ENCODE measurements at regions not wholly inside any gene's neighbourhood (a gene's known extent, or its start where the extent isn't known, plus 50 kb on each side); places are given as distances from the start of the nearest gene placed in this dataset.

- DNase-seq: no peak
Observed at GRCh38 chr11:22491555-22492225, 133.9 kb downstream of the FANCF start.

DNA sequence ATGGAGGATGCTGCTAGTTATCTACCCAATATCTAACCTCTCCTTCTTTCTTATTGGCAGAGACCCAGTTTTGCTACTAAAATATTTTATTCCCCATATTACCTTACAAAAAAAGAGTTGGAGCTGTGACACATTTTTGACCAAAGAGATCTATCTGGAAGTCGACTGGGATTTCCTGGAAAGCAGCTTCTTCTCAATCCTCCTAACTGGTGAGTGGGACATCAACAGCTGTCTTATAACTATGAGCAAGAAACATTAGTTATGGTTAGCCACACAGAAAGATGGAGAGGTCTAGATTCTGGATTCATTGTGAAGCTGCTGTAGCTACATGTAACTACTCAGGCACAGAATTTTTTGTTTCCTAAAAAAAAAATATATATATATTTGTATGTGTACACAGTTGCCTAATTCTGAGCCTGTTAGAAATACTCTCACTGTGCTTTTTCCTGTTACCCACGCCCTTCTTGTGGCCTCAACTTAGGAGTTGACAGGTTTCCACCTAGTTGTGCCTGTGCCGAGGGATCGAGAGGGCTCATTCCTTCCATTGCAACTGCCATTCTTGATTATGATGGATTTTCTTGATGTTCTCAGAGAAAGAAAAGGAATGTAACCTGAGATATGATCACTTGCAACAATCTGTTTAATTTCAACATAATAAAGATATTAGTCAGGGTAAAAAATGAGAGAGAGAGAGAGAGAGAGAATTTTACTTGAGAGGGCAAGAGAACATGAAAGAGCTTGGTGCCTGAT, 142.0 kb downstream of the SLC17A6 start:
- DNase-seq: no peak

DNA sequence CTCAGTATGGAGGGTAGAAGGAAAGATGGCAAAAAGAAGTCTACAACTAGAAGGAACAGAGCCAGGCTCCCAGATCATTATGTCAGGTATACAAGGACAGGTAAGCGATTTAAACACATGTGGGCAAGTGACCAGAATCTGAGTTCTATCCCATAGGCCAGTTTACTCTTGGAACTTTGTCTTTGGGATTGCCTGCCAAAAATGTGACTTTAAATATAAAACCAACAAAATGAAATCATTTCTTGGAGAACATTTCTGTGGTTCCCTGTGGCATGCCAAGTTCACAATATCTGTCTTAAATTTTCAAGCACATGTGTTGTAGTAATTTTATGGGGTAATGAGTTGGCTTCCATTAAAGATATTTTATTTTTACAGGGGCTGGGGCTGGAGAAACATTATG, 141.0 kb downstream of the SLC17A6 start:
- no peak for DNase-seq

GRCh38 chr11:22478169-22478568, 140.0 kb downstream of the SLC17A6 start:
- DNase-seq: no peak

- DNase-seq: no peak
Observed at GRCh38 chr11:22477312-22477711, 139.1 kb downstream of the SLC17A6 start.

GRCh38 chr11:22476589-22476988, 138.4 kb downstream of the SLC17A6 start:
- DNase-seq: no peak

DNA sequence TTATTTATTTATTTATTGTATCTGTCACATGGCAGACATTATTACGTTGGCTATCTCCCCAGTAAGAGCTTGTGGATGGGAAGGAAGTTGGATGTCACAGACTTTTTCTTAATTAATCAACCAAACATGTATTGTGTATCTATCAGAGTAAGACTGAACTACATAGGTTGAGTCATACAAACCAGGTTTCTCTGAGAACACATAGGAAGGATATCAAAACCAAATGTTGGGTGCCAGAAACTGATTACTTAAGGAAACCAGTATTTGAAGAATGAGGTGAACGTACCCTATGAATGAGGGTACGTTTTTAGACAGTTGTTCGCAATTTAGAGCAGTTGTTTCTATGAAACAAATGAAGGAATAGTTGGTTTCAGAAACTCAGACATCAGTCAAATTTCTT, 136.4 kb downstream of the SLC17A6 start:
- DNase-seq: no peak

- no peak for DNase-seq
Observed at GRCh38 chr11:22473586-22473985, 135.4 kb downstream of the SLC17A6 start.

GRCh38 chr11:22472306-22472705, 134.1 kb downstream of the SLC17A6 start:
- DNase-seq: no peak

DNA sequence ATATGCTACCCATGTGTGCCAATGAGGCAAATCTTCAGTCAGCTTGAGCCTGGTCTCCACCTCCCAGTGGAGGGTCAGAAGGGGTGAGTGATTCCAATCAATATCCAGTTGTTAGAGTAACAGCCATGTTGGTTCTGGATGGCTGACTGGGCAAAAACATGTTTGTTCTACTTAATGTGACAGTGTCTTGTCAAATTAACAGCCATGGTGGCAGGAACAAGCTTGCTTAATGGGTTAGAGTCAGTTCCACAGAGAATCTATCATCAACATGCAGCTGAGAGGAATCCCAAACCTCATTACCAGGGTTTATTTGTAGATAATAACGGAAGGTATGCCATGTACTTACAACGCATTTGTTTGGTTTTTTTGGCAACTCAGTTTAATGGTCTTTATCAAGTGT, 133.2 kb downstream of the SLC17A6 start:
- DNase-seq: no peak

DNA sequence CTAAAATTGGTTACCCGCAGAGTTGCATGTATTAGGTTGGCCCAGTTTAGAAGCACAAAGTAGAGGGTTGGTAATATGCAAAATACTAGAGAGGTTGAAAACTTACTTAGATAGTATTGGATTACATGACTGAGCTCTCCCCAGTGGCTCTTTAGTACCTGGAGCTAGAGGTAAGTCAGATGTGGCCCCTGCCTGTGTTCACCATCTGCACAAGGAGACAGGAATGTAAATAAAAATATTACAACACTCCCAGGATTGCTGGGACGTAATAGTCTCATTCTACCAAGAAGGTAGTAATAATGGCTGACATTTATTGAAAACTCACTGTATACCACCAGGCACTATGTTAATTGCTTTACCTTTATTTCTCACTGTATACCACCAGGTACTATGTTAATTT, 129.6 kb downstream of the SLC17A6 start:
- DNase-seq: no peak

DNA sequence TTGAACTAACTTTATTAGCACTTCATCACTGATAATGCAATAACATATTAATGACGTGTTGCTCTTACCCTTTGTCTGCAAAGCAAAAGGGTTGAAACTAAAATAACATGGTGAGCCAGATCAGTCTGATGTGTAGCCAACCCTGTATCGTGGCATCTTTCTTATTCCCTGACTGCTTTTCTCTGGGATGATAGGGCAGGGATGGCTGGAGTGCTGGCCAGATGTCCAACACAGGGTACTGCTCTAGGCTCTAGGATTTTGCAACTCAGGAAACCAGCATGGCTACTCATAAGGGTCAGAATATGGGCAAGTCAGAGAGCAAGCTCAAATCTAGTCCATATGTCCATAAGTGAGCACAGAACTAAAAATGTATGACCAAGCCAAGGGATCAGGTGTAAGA, 129.1 kb downstream of the SLC17A6 start:
- DNase-seq: no peak

- no peak for DNase-seq
Observed at GRCh38 chr11:22466809-22467208, 128.6 kb downstream of the SLC17A6 start.

DNA sequence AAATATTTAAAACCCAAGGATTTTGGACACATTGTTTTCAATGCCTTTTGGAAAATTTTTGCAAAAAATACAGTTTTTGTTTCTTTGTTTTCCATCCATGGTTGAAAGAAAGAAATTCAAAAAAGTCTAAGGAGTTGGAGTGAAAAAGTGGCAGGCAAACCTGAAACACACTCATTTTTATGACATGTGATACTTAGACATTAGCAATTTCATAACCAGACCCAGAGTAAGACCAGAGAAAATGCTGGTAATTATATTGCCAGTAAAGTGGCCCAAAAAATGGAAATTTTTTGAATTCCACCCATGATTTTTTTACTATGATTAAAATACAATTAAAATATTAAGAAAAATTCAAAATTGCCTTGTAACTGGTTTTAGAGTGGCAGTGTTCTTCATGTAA, 128.2 kb downstream of the SLC17A6 start:
- no peak for DNase-seq

- no peak for DNase-seq
Observed at GRCh38 chr11:22465620-22466019, 127.4 kb downstream of the SLC17A6 start.

GRCh38 chr11:22461626-22462025, 123.4 kb downstream of the SLC17A6 start:
- DNase-seq: no peak

- DNase-seq: no peak
Observed at GRCh38 chr11:22460181-22460580, 122.0 kb downstream of the SLC17A6 start.

- no peak for DNase-seq
Observed at GRCh38 chr11:22459048-22459447, 120.9 kb downstream of the SLC17A6 start.

- DNase-seq: no peak
Observed at GRCh38 chr11:22458161-22458560, 120.0 kb downstream of the SLC17A6 start.

GRCh38 chr11:22456993-22457762, 119.0 kb downstream of the SLC17A6 start:
- no peak for DNase-seq

DNA sequence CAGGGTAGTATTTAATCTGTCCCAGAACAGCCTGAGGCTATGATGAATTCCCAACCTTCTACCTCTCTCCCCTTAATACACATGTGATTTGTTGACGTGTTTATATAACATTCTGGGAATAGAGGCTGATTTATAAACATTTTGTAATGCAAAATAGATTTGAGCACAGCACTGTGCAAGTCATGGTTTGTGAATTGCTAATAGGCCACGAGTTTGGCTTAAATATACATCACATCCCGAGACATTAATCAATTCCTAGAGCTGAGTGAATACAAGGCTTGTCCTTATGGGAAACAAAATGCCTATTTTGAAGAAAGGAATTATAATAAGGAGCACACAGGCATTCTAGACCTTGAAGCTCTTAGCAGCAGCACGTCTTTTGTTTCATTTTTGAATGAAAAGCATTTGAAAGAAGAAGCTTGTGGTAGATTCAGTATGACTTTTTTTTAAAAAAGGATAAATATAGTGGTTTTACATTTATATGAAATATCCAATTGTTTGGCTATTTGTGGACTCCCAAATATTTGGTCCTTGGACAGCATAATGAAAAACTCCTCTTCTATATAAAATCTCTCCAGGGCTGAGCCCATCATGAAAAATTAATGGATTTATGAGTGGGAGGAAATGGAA, 116.4 kb downstream of the SLC17A6 start:
- DNase-seq: no peak

- DNase-seq: no peak
Observed at GRCh38 chr11:22449441-22449840, 111.3 kb downstream of the SLC17A6 start.

DNA sequence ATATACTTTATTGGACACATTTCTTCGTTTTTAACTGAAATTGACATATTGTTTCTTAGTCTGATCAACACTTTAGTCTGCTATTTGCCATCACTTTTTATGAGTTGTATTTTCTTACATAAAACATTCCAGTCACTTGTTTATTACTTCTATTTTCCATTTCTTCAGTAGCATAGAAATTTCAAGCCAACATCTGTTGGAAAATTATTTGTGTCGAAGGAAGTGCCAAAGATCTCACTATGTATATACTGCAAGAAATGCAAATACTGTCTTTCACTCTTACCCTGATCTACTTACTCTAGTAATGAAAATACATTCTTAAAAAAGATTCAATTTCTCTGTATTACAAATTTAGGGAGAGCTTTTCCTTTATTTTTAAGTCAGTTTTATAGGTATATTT, 105.9 kb downstream of the SLC17A6 start:
- no peak for DNase-seq

All from activated CD4-positive, alpha-beta T cell treated with anti-CD3 and anti-CD28 coated beads for 48 hours (primary cell).